Mesothelial cell of epicardium (in vitro differentiated cells): ENCODE measurements at regions not wholly inside any gene's neighbourhood (a gene's known extent, or its start where the extent isn't known, plus 50 kb on each side); places are given as distances from the start of the nearest gene placed in this dataset.

ENCODE experiments used
- DNase-seq, 2 experiments: peaks; one replicate each; pipeline ENCODE4 v3.0.0; 2021; ENCODE audit warnings: low spot score in 2 of 2; ENCODE audit not compliant: unreplicated experiment in 2 of 2
- H3K27ac Mint-ChIP-seq: 2 replicates; pipeline ENCODE4 v1.8.0; 2021; ENCODE audit warnings: mixed read lengths
- H3K27me3 Mint-ChIP-seq: 2 replicates; pipeline ENCODE4 v1.8.0; 2021; ENCODE audit warnings: low read depth, mixed read lengths
- H3K36me3 Mint-ChIP-seq: 2 replicates; pipeline ENCODE4 v1.8.0; 2021; ENCODE audit warnings: mixed read lengths
- H3K4me1 Mint-ChIP-seq: 2 replicates; pipeline ENCODE4 v1.8.0; 2021; ENCODE audit warnings: mixed read lengths
- H3K4me3 Mint-ChIP-seq: 2 replicates; pipeline ENCODE4 v1.8.0; 2021; ENCODE audit warnings: mild to moderate bottlenecking, moderate library complexity, mixed read lengths
- H3K9me3 Mint-ChIP-seq: 2 replicates; pipeline ENCODE4 v1.8.0; 2021; ENCODE audit warnings: mixed read lengths
- CTCF ChIP-seq: fragments of 200-600 bp; sonication (generic); IDR thresholded peaks from one replicate; pipeline ENCODE4 v1.5.0; 2021; ENCODE audit warnings: antibody characterized with exemption; ENCODE audit not compliant: unreplicated experiment

GRCh38 chr6:74658391-74658790, 547.5 kb downstream of the COL12A1 start:
- peaks cover 23% of the 10 kb centered on the region for H3K9me3 Mint-ChIP-seq
- no peak overlapping the region for H3K27ac Mint-ChIP-seq
- H3K4me3 Mint-ChIP-seq, result no peak overlapping the region
- no peak for DNase-seq
- no peaks in the 10 kb centered on the region for H3K36me3 Mint-ChIP-seq
- TF ChIP-seq CTCF, result no peak
- H3K27me3 Mint-ChIP-seq, result no peaks in the 10 kb centered on the region
- H3K4me1 Mint-ChIP-seq, result peaks cover 18% of the 10 kb centered on the region

- peaks cover 18% of the 10 kb centered on the region for H3K9me3 Mint-ChIP-seq
- DNase-seq, result no peak
- TF ChIP-seq CTCF, result no peak
- H3K27ac Mint-ChIP-seq, result no peak overlapping the region
- H3K36me3 Mint-ChIP-seq, result no peaks in the 10 kb centered on the region
- peaks cover 18% of the 10 kb centered on the region for H3K4me1 Mint-ChIP-seq
- no peak overlapping the region for H3K4me3 Mint-ChIP-seq
- H3K27me3 Mint-ChIP-seq, result no peaks in the 10 kb centered on the region
Measured at GRCh38 chr6:74657931-74658330, 547.9 kb downstream of the COL12A1 start.

- no peak for DNase-seq
- peaks cover 23% of the 10 kb centered on the region for H3K4me1 Mint-ChIP-seq
- H3K9me3 Mint-ChIP-seq, result peaks cover 16% of the 10 kb centered on the region
- no peak for TF ChIP-seq CTCF
- H3K36me3 Mint-ChIP-seq, result no peaks in the 10 kb centered on the region
- no peaks in the 10 kb centered on the region for H3K27me3 Mint-ChIP-seq
- H3K4me3 Mint-ChIP-seq, result no peak overlapping the region
- peak overlapping the region; percentile 81 for H3K27ac Mint-ChIP-seq
Measured at GRCh38 chr6:74657011-74657410, 548.8 kb downstream of the COL12A1 start.

- DNase-seq, result no peak
- TF ChIP-seq CTCF, result no peak
- Mint-ChIP-seq H3K4me3 (no peak overlapping the region), H3K27ac (peak overlapping the region; percentile 81), H3K36me3 (no peaks in the 10 kb centered on the region), H3K27me3 (no peaks in the 10 kb centered on the region), H3K4me1 (peaks cover 23% of the 10 kb centered on the region), H3K9me3 (peaks cover 15% of the 10 kb centered on the region)
Measured at GRCh38 chr6:74656453-74656852, 549.4 kb downstream of the COL12A1 start.

- peaks cover 23% of the 10 kb centered on the region for H3K4me1 Mint-ChIP-seq
- DNase-seq, result no peak
- no peaks in the 10 kb centered on the region for H3K36me3 Mint-ChIP-seq
- TF ChIP-seq CTCF, result no peak
- peaks cover 9% of the 10 kb centered on the region for H3K9me3 Mint-ChIP-seq
- no peak overlapping the region for H3K27ac Mint-ChIP-seq
- no peak overlapping the region for H3K4me3 Mint-ChIP-seq
- no peaks in the 10 kb centered on the region for H3K27me3 Mint-ChIP-seq
Measured at GRCh38 chr6:74654296-74654695, 551.6 kb downstream of the COL12A1 start.
